ENCODE measurements at regions not wholly inside any gene's neighbourhood (a gene's known extent, or its start where the extent isn't known, plus 50 kb on each side); places are given as distances from the start of the nearest gene placed in this dataset.

DNA sequence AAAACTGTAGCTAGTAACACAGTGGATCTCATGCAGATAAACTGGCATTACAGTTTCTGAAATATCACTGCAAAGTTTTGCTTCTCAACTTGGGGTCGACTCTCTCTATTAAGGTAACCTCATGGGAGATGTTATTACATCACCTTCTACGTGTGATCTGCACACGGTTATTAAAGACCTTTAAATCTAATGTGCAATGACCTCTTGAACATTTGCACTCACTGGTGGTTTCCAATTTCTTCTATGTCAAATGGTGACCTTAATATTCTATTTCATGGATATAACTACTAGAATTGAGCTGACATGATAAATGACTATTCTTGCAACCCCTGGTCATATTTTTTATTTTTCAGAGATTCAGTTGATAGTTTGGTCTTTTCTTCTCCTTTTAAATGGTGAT is 191.3 kb downstream of the PPP1R3A start:
- no peak overlapping the region for H3K4me3 Mint-ChIP-seq
- Histone ChIP-seq H3K36me3 (replicated peaks in 1 of 2; ENCODE audit: control insufficient read depth in 1 of 2, insufficient read depth in 2 of 2, low read length in 2 of 2) (no peaks in the 10 kb centered on the region), H3K27ac (ENCODE audit: low read depth in 1 of 2, low read length in 2 of 2) (no peak overlapping the region), H3K9me3 (replicated peaks in 1 of 2; ENCODE audit: control insufficient read depth in 1 of 2, insufficient read depth in 1 of 2, low read length in 2 of 2) (no peaks in the 10 kb centered on the region), H3K9ac (ENCODE audit: insufficient read depth, low read length, poor library complexity, severe bottlenecking) (no peak overlapping the region), H2AFZ (ENCODE audit: insufficient read depth, low read depth, low read length, poor library complexity, severe bottlenecking) (no peak overlapping the region), H3K27me3 (ENCODE audit: control insufficient read depth in 2 of 2, insufficient read depth in 2 of 2, low read length in 2 of 2) (no peaks in the 10 kb centered on the region), H3K4me2 (replicated peaks; ENCODE audit: extremely low read depth, low read length, poor library complexity, severe bottlenecking) (no peak overlapping the region), H3K4me1 (ENCODE audit: control insufficient read depth in 1 of 2, insufficient read depth in 2 of 2, low read length in 2 of 2) (no peaks in the 10 kb centered on the region), H3K4me3 (replicated peaks in 1 of 3; ENCODE audit: low read depth in 2 of 3, low read length in 3 of 3) (no peak overlapping the region), H3K79me2 (ENCODE audit: insufficient read depth, low read length) (no peaks in the 10 kb centered on the region), H4K20me1 (ENCODE audit: insufficient read depth, low read length) (no peaks in the 10 kb centered on the region)
- H3K9me3 Mint-ChIP-seq: peaks cover 0 to 1% (median 0%) of the 10 kb centered on the region in 7 donors
- no peaks in the 10 kb centered on the region for H3K27me3 Mint-ChIP-seq (ENCODE audit: low read depth in 3 of 3)
- H3K4me1 Mint-ChIP-seq: no peaks in the 10 kb centered on the region
- no peak for DNase-seq
- intact Hi-C loops (cut with micrococcal nuclease): no loop called here
- no CpG with 5 or more reads among the region's 3 CpGs for whole genome bisulfite sequencing (ENCODE audit: insufficient coverage)
- no peaks in the 10 kb centered on the region for H3K36me3 Mint-ChIP-seq
- no peak overlapping the region for H3K27ac Mint-ChIP-seq
- TF ChIP-seq, protein P1, sequence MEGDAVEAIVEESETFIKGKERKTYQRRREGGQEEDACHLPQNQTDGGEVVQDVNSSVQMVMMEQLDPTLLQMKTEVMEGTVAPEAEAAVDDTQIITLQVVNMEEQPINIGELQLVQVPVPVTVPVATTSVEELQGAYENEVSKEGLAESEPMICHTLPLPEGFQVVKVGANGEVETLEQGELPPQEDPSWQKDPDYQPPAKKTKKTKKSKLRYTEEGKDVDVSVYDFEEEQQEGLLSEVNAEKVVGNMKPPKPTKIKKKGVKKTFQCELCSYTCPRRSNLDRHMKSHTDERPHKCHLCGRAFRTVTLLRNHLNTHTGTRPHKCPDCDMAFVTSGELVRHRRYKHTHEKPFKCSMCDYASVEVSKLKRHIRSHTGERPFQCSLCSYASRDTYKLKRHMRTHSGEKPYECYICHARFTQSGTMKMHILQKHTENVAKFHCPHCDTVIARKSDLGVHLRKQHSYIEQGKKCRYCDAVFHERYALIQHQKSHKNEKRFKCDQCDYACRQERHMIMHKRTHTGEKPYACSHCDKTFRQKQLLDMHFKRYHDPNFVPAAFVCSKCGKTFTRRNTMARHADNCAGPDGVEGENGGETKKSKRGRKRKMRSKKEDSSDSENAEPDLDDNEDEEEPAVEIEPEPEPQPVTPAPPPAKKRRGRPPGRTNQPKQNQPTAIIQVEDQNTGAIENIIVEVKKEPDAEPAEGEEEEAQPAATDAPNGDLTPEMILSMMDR (IDR thresholded peaks at IDR 0.05): no peak

DNA sequence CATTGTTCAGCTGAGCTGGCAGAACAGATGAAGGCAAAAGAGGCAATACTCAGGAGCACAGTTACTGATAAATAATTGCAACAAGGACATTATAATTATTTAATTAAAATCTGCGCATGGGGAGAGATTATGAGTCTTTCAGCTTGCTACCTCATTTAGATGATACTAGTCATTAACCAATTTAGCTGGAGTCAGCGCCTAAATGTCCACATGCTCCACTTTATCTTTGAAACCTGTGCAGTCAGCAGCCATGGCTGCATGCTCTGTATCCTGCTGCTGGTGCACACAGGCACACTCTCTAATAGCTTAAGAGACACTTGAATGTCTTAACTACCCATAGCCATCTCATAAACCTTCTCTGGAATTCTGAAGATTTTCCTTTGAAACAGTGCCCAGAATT is 196.8 kb downstream of the PPP1R3A start:
- Histone ChIP-seq H3K4me3 (replicated peaks in 1 of 3; ENCODE audit: low read depth in 2 of 3, low read length in 3 of 3) (no peak overlapping the region), H2AFZ (ENCODE audit: insufficient read depth, low read depth, low read length, poor library complexity, severe bottlenecking) (no peak overlapping the region), H3K9ac (ENCODE audit: insufficient read depth, low read length, poor library complexity, severe bottlenecking) (no peak overlapping the region), H3K27ac (ENCODE audit: low read depth in 1 of 2, low read length in 2 of 2) (no peak overlapping the region), H3K9me3 (replicated peaks in 1 of 2; ENCODE audit: control insufficient read depth in 1 of 2, insufficient read depth in 1 of 2, low read length in 2 of 2) (no peaks in the 10 kb centered on the region), H4K20me1 (ENCODE audit: insufficient read depth, low read length) (no peaks in the 10 kb centered on the region), H3K4me2 (replicated peaks; ENCODE audit: extremely low read depth, low read length, poor library complexity, severe bottlenecking) (no peak overlapping the region), H3K79me2 (ENCODE audit: insufficient read depth, low read length) (no peaks in the 10 kb centered on the region), H3K4me1 (ENCODE audit: control insufficient read depth in 1 of 2, insufficient read depth in 2 of 2, low read length in 2 of 2) (no peaks in the 10 kb centered on the region), H3K36me3 (replicated peaks in 1 of 2; ENCODE audit: control insufficient read depth in 1 of 2, insufficient read depth in 2 of 2, low read length in 2 of 2) (no peaks in the 10 kb centered on the region), H3K27me3 (ENCODE audit: control insufficient read depth in 2 of 2, insufficient read depth in 2 of 2, low read length in 2 of 2) (no peaks in the 10 kb centered on the region)
- Mint-ChIP-seq H3K4me1 (no peaks in the 10 kb centered on the region), H3K36me3 (no peaks in the 10 kb centered on the region), H3K9me3 (peaks cover 0 to 1% (median 0%) of the 10 kb centered on the region in 7 donors), H3K27ac (no peak overlapping the region), H3K4me3 (no peak overlapping the region), H3K27me3 (ENCODE audit: low read depth in 3 of 3) (no peaks in the 10 kb centered on the region)
- intact Hi-C loops (cut with micrococcal nuclease): no loop called here
- no peak for DNase-seq
- TF ChIP-seq, protein P1 (IDR thresholded peaks at IDR 0.05): no peak
- 86% methylated on average over 1 of the region's 2 CpGs for WGBS (ENCODE audit: insufficient coverage)

Data from CD14-positive monocyte (primary cell).